ENCODE measurements at regions not wholly inside any gene's neighbourhood (a gene's known extent, or its start where the extent isn't known, plus 50 kb on each side); places are given as distances from the start of the nearest gene placed in this dataset.
A peak's percentile ranks its signal among the peaks of the same experiment; 100 is the strongest.

- no peaks in the 10 kb centered on the region for H3K4me1 ChIP-seq (ENCODE audit: control insufficient read depth, insufficient read depth, low read length)
- WGBS, 2 experiments (ENCODE audit: insufficient coverage in 1 of 2, insufficient read length in 1 of 2) = 80% methylated on average over 1 to 3 of the region's 3 CpGs
- Mint-ChIP-seq H3K4me3 (no peak overlapping the region), H3K27me3 (ENCODE audit: insufficient read depth) (no peaks in the 10 kb centered on the region), H3K4me1 (peaks cover 5% of the 10 kb centered on the region), H3K9me3 (no peaks in the 10 kb centered on the region), H3K36me3 (ENCODE audit: low read depth) (no peaks in the 10 kb centered on the region), H3K27ac (no peak overlapping the region)
- no peak overlapping the region for H3K27ac ChIP-seq (ENCODE audit: low read depth, low read length)
- no peaks in the 10 kb centered on the region for H3K27me3 ChIP-seq (ENCODE audit: control insufficient read depth, insufficient read depth, low read length, poor library complexity, severe bottlenecking)
- no peak overlapping the region for H3K4me3 ChIP-seq (ENCODE audit: low read length)
- no peaks in the 10 kb centered on the region for H3K36me3 ChIP-seq (ENCODE audit: control insufficient read depth, insufficient read depth, low read length)
- no peak for TF ChIP-seq CTCF (conservative IDR thresholded peaks at IDR 0.05)
- H3K9me3 ChIP-seq (ENCODE audit: control insufficient read depth, low read length) = no peaks in the 10 kb centered on the region
- H3K9ac ChIP-seq (ENCODE audit: extremely low read depth, low read length, poor library complexity, severe bottlenecking) = no peak overlapping the region
- DNase-seq = no peak
Measured at GRCh38 chr1:87595384-87595781, 266.7 kb downstream of the LMO4 start.

- H3K36me3 Mint-ChIP-seq (ENCODE audit: low read depth) = no peaks in the 10 kb centered on the region
- peak; percentile 89 for DNase-seq
- H3K27me3 Mint-ChIP-seq (ENCODE audit: insufficient read depth) = no peaks in the 10 kb centered on the region
- no peak overlapping the region for H3K4me3 ChIP-seq (ENCODE audit: low read length)
- H3K27me3 ChIP-seq (ENCODE audit: control insufficient read depth, insufficient read depth, low read length, poor library complexity, severe bottlenecking) = no peaks in the 10 kb centered on the region
- H3K9ac ChIP-seq (ENCODE audit: extremely low read depth, low read length, poor library complexity, severe bottlenecking) = no peak overlapping the region
- no peaks in the 10 kb centered on the region for H3K4me1 ChIP-seq (ENCODE audit: control insufficient read depth, insufficient read depth, low read length)
- H3K27ac ChIP-seq (ENCODE audit: low read depth, low read length) = no peak overlapping the region
- H3K36me3 ChIP-seq (ENCODE audit: control insufficient read depth, insufficient read depth, low read length) = no peaks in the 10 kb centered on the region
- H3K9me3 Mint-ChIP-seq = no peaks in the 10 kb centered on the region
- H3K27ac Mint-ChIP-seq = no peak overlapping the region
- H3K4me3 Mint-ChIP-seq = no peak overlapping the region
- peaks cover 5% of the 10 kb centered on the region for H3K4me1 Mint-ChIP-seq
- WGBS, 2 experiments (ENCODE audit: insufficient coverage in 1 of 2, insufficient read length in 1 of 2) = 45 to 50% methylated on average over 1 to 3 of the region's 3 CpGs
- peak; percentile 88 for TF ChIP-seq CTCF (conservative IDR thresholded peaks at IDR 0.05)
- H3K9me3 ChIP-seq (ENCODE audit: control insufficient read depth, low read length) = no peaks in the 10 kb centered on the region
Measured at GRCh38 chr1:87598429-87598828, 269.7 kb downstream of the LMO4 start.

- Histone ChIP-seq H3K4me3 (ENCODE audit: low read length) (no peak overlapping the region), H3K9ac (ENCODE audit: extremely low read depth, low read length, poor library complexity, severe bottlenecking) (no peak overlapping the region), H3K36me3 (ENCODE audit: control insufficient read depth, insufficient read depth, low read length) (no peaks in the 10 kb centered on the region), H3K4me1 (ENCODE audit: control insufficient read depth, insufficient read depth, low read length) (no peaks in the 10 kb centered on the region), H3K9me3 (ENCODE audit: control insufficient read depth, low read length) (no peaks in the 10 kb centered on the region), H3K27me3 (ENCODE audit: control insufficient read depth, insufficient read depth, low read length, poor library complexity, severe bottlenecking) (no peaks in the 10 kb centered on the region), H3K27ac (ENCODE audit: low read depth, low read length) (no peak overlapping the region)
- Mint-ChIP-seq H3K36me3 (ENCODE audit: low read depth) (no peaks in the 10 kb centered on the region), H3K9me3 (no peaks in the 10 kb centered on the region), H3K27me3 (ENCODE audit: insufficient read depth) (no peaks in the 10 kb centered on the region), H3K27ac (no peak overlapping the region), H3K4me3 (no peak overlapping the region), H3K4me1 (peaks cover 6% of the 10 kb centered on the region)
- 63 to 89% methylated on average over 2 of the region's 2 CpGs for WGBS, 2 experiments (ENCODE audit: insufficient coverage in 1 of 2, insufficient read length in 1 of 2)
- TF ChIP-seq CTCF (conservative IDR thresholded peaks at IDR 0.05) = no peak
- DNase-seq = no peak
Measured at GRCh38 chr1:87599569-87599968, 270.9 kb downstream of the LMO4 start.
